H9 (cell line): ENCODE measurements at regions not wholly inside any gene's neighbourhood (a gene's known extent, or its start where the extent isn't known, plus 50 kb on each side); places are given as distances from the start of the nearest gene placed in this dataset.

Experiments used
- DNase-seq: peaks from one replicate; pipeline ENCODE4 v3.0.0-alpha.2; 2017
- H2AFZ ChIP-seq: one replicate; pipeline ENCODE4 v1.6.1; 2013; ENCODE audit warnings: mild to moderate bottlenecking, low read length, control low read depth, moderate library complexity
- H2AK5ac ChIP-seq: 2 replicates; pipeline ENCODE4 v1.6.1; 2013; ENCODE audit warnings: low read length, control low read depth, mixed read lengths; ENCODE audit not compliant: insufficient read length
- H2BK120ac ChIP-seq: one replicate; pipeline ENCODE4 v1.6.1; 2013; ENCODE audit warnings: low read depth, mild to moderate bottlenecking, low read length, control low read depth, inconsistent platforms; ENCODE audit not compliant: poor library complexity, severe bottlenecking
- H2BK12ac ChIP-seq: 2 replicates; pipeline ENCODE4 v1.6.1; 2013; ENCODE audit warnings: low read length, control low read depth, mixed read lengths, low read depth; ENCODE audit not compliant: insufficient read length
- H2BK15ac ChIP-seq: 2 replicates; pipeline ENCODE4 v1.6.1; 2013; ENCODE audit warnings: low read depth, low read length, control low read depth
- H2BK20ac ChIP-seq: one replicate; pipeline ENCODE4 v1.6.1; 2013; ENCODE audit warnings: low read depth, mild to moderate bottlenecking, low read length, control low read depth, inconsistent platforms; ENCODE audit not compliant: poor library complexity, severe bottlenecking
- H2BK5ac ChIP-seq: 2 replicates; pipeline ENCODE4 v1.6.1; 2013; ENCODE audit warnings: low read length, control low read depth, mixed read lengths; ENCODE audit not compliant: insufficient read length
- H3K14ac ChIP-seq: 2 replicates; pipeline ENCODE4 v1.6.1; 2013; ENCODE audit warnings: low read length, control low read depth; ENCODE audit not compliant: insufficient read depth
- H3K18ac ChIP-seq: 2 replicates; pipeline ENCODE4 v1.6.1; 2013; ENCODE audit warnings: low read depth, mild to moderate bottlenecking, mixed read lengths, low read length, control low read depth; ENCODE audit not compliant: insufficient read length
- H3K23ac ChIP-seq: 2 replicates; pipeline ENCODE4 v1.6.1; 2013; ENCODE audit warnings: low read length, control low read depth, mixed read lengths, low read depth; ENCODE audit not compliant: insufficient read length
- H3K23me2 ChIP-seq: 2 replicates; pipeline ENCODE4 v1.6.1; 2013; ENCODE audit warnings: low read depth, mild to moderate bottlenecking, mixed read lengths, low read length, control low read depth; ENCODE audit not compliant: insufficient read length, poor library complexity, severe bottlenecking
- H3K27ac ChIP-seq: 2 replicates; pipeline ENCODE4 v1.5.1; 2013; ENCODE audit warnings: low read length, control low read depth, mixed read lengths, low read depth; ENCODE audit not compliant: insufficient read length
- H3K27me3 ChIP-seq: 2 replicates; pipeline ENCODE4 v1.6.1; 2013; ENCODE audit warnings: low read length, control low read depth, inconsistent platforms; ENCODE audit not compliant: insufficient read depth
- H3K4ac ChIP-seq: 2 replicates; pipeline ENCODE4 v1.6.1; 2013; ENCODE audit warnings: low read depth, mild to moderate bottlenecking, control low read depth, inconsistent platforms, low read length, moderate library complexity
- H3K4me1 ChIP-seq: 2 replicates; pipeline ENCODE4 v1.6.1; 2013; ENCODE audit warnings: low read length, control low read depth, inconsistent platforms; ENCODE audit not compliant: insufficient read depth
- H3K4me2 ChIP-seq: 2 replicates; pipeline ENCODE4 v1.6.1; 2013; ENCODE audit warnings: low read length, control low read depth, mixed read lengths; ENCODE audit not compliant: insufficient read length, insufficient read depth
- H3K56ac ChIP-seq: 2 replicates; pipeline ENCODE4 v1.6.1; 2013; ENCODE audit warnings: low read depth, mild to moderate bottlenecking, mixed read lengths, low read length, control low read depth; ENCODE audit not compliant: insufficient read length
- H3K79me1 ChIP-seq: 2 replicates; pipeline ENCODE4 v1.6.1; 2013; ENCODE audit warnings: low read depth, mild to moderate bottlenecking, moderate library complexity, low read length, control low read depth, inconsistent platforms; ENCODE audit not compliant: insufficient read depth, poor library complexity, severe bottlenecking
- H3K79me2 ChIP-seq: 2 replicates; pipeline ENCODE4 v1.6.1; 2013; ENCODE audit warnings: low read length, control low read depth, inconsistent platforms; ENCODE audit not compliant: insufficient read depth
- H3K9ac ChIP-seq: 2 replicates; pipeline ENCODE4 v1.6.1; 2013; ENCODE audit warnings: low read length, control low read depth, mixed read lengths; ENCODE audit not compliant: insufficient read length; ENCODE audit errors: extremely low read depth
- H3K9me3 ChIP-seq: one replicate; pipeline ENCODE4 v1.6.1; 2013; ENCODE audit warnings: low read depth, low read length, inconsistent platforms; ENCODE audit not compliant: control insufficient read depth
- H3T11ph ChIP-seq: one replicate; pipeline ENCODE4 v1.6.1; 2013; ENCODE audit warnings: mild to moderate bottlenecking, low read length, control low read depth, inconsistent platforms
- H4K20me1 ChIP-seq: one replicate; pipeline ENCODE4 v1.6.1; 2013; ENCODE audit not compliant: control insufficient read depth, insufficient read length, insufficient read depth
- H4K5ac ChIP-seq: 2 replicates; pipeline ENCODE4 v1.6.1; 2013; ENCODE audit warnings: low read depth, mild to moderate bottlenecking, mixed read lengths, low read length, control low read depth; ENCODE audit not compliant: insufficient read length
- H4K8ac ChIP-seq: replicated peaks from 2 replicates; pipeline ENCODE4 v1.6.1; 2013; ENCODE audit warnings: low read length, control low read depth, mixed read lengths, low read depth; ENCODE audit not compliant: insufficient read length
- H4K91ac ChIP-seq: 2 replicates; pipeline ENCODE4 v1.6.1; 2013; ENCODE audit warnings: low read depth, mild to moderate bottlenecking, moderate library complexity, mixed read lengths, low read length, control low read depth; ENCODE audit not compliant: insufficient read length
- H3K27ac Mint-ChIP-seq, 3 experiments: 2 replicates in 2 of 3; 3 replicates in 1 of 3; pipeline ENCODE4 v1.8.0; 2020 to 2021; ENCODE audit warnings: mixed read lengths in 3 of 3, mild to moderate bottlenecking in 1 of 3, moderate library complexity in 1 of 3
- H3K27me3 Mint-ChIP-seq: 2 replicates; pipeline ENCODE4 v1.8.0; 2021; ENCODE audit warnings: low read depth, mild to moderate bottlenecking, moderate library complexity, mixed read lengths
- H3K36me3 Mint-ChIP-seq, 3 experiments: 2 replicates in 2 of 3; 3 replicates in 1 of 3; pipeline ENCODE4 v1.8.0; 2020 to 2021; ENCODE audit warnings: low read depth in 3 of 3, mixed read lengths in 3 of 3; ENCODE audit not compliant: insufficient read depth in 1 of 3
- H3K4me1 Mint-ChIP-seq, 2 experiments: 2 replicates each; pipeline ENCODE4 v1.8.0; 2020; ENCODE audit warnings: mixed read lengths in 2 of 2
- H3K4me3 Mint-ChIP-seq, 2 experiments: 2 replicates in 1 of 2; 3 replicates in 1 of 2; pipeline ENCODE4 v1.8.0; 2020 to 2021; ENCODE audit warnings: mild to moderate bottlenecking in 2 of 2, mixed read lengths in 2 of 2, moderate library complexity in 1 of 2
- H3K9me3 Mint-ChIP-seq, 2 experiments: 2 replicates in 1 of 2; 3 replicates in 1 of 2; pipeline ENCODE4 v1.8.0; 2020; ENCODE audit warnings: mild to moderate bottlenecking in 2 of 2, mixed read lengths in 2 of 2, moderate library complexity in 1 of 2
- WGBS: extraction: QIAGEN DNeasy Blood & Tissue Kit; methylation state at CpG from one replicate; pipeline ENCODE4 v1.1.7; 2013; ENCODE audit warnings: missing lambda C conversion rate, low lambda C conversion rate, mixed read lengths; ENCODE audit not compliant: insufficient read length; ENCODE audit errors: extremely low coverage; 5-methylcytosine and 5-hydroxymethylcytosine counted together
- TF ChIP-seq, protein P1 (sequence below): fragments of 200-600 bp; sonication (generic); conservative IDR thresholded peaks from 3 replicates; pipeline ENCODE4 v1.8.0; 2021; ENCODE audit warnings: antibody characterized with exemption, mild to moderate bottlenecking

DNA sequence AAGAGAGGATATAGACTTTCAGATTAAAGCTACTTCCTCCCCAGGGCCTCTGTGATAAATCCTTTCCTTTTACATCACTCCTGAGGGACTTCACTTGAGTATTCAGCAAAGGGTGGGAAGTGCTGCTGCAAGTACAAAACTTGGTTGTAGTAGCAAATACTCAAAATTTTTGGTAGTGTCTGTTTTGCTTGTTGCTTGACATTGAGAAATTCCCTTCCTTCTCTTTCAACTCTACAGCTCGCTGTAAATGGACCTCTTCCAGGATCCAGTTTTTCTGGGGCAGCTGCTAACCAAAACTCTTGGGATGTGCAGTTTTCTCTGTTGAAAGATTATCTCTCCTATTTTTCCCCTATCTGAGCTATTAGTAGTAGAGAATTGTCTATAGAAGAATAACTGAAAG is 472.0 kb downstream of the CD109 start:
- no peak overlapping the region for H2BK15ac ChIP-seq
- Mint-ChIP-seq H3K4me1 (no peaks in the 10 kb centered on the region), H3K27ac (no peak overlapping the region), H3K36me3 (no peaks in the 10 kb centered on the region), H3K9me3 (no peaks in the 10 kb centered on the region; a peak in 1 of 5 replicates), H3K4me3 (no peak overlapping the region), H3K27me3 (no peaks in the 10 kb centered on the region)
- H3K27me3 ChIP-seq = no peaks in the 10 kb centered on the region
- H2BK5ac ChIP-seq = no peak overlapping the region
- H3K14ac ChIP-seq = no peak overlapping the region
- TF ChIP-seq, protein P1, sequence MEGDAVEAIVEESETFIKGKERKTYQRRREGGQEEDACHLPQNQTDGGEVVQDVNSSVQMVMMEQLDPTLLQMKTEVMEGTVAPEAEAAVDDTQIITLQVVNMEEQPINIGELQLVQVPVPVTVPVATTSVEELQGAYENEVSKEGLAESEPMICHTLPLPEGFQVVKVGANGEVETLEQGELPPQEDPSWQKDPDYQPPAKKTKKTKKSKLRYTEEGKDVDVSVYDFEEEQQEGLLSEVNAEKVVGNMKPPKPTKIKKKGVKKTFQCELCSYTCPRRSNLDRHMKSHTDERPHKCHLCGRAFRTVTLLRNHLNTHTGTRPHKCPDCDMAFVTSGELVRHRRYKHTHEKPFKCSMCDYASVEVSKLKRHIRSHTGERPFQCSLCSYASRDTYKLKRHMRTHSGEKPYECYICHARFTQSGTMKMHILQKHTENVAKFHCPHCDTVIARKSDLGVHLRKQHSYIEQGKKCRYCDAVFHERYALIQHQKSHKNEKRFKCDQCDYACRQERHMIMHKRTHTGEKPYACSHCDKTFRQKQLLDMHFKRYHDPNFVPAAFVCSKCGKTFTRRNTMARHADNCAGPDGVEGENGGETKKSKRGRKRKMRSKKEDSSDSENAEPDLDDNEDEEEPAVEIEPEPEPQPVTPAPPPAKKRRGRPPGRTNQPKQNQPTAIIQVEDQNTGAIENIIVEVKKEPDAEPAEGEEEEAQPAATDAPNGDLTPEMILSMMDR = no peak
- H3K79me2 ChIP-seq = no peaks in the 10 kb centered on the region
- no peak overlapping the region for H3K4ac ChIP-seq
- H2BK120ac ChIP-seq = no peak overlapping the region
- H4K91ac ChIP-seq = no peak overlapping the region
- WGBS = no CpG with 5 or more reads among the region's 1 CpG
- no peak overlapping the region for H3K4me2 ChIP-seq
- H3K79me1 ChIP-seq = no peaks in the 10 kb centered on the region
- DNase-seq = no peak
- H3K9ac ChIP-seq = no peak overlapping the region
- H3K56ac ChIP-seq = no peak overlapping the region
- H4K5ac ChIP-seq = no peak overlapping the region
- H4K8ac ChIP-seq = no peak overlapping the region
- no peaks in the 10 kb centered on the region for H4K20me1 ChIP-seq
- no peak overlapping the region for H3K23ac ChIP-seq
- no peak overlapping the region for H3K18ac ChIP-seq
- H2AFZ ChIP-seq = no peak overlapping the region
- H2BK20ac ChIP-seq = no peak overlapping the region
- no peaks in the 10 kb centered on the region for H3K23me2 ChIP-seq
- no peak overlapping the region for H2BK12ac ChIP-seq
- no peak overlapping the region for H2AK5ac ChIP-seq
- no peaks in the 10 kb centered on the region for H3K9me3 ChIP-seq
- H3T11ph ChIP-seq = no peak overlapping the region
- H3K4me1 ChIP-seq = no peaks in the 10 kb centered on the region
- H3K27ac ChIP-seq = no peak overlapping the region
